ENCODE measurements at regions not wholly inside any gene's neighbourhood (a gene's known extent, or its start where the extent isn't known, plus 50 kb on each side); places are given as distances from the start of the nearest gene placed in this dataset.

GRCh38 chr5:173448856-173449255, 120.6 kb upstream of the STC2 start:
- TF ChIP-seq CTCF (IDR thresholded peaks at IDR 0.05): no peak
- H3K4me1 Mint-ChIP-seq (ENCODE audit: unreplicated experiment): peaks cover 29% of the 10 kb centered on the region
- DNase-seq (ENCODE audit: extremely low spot score, unreplicated experiment): no peak
- no peaks in the 10 kb centered on the region for H3K27me3 Mint-ChIP-seq (ENCODE audit: unreplicated experiment)
- H3K27ac Mint-ChIP-seq (ENCODE audit: unreplicated experiment): no peak overlapping the region
- no peaks in the 10 kb centered on the region for H3K36me3 Mint-ChIP-seq (ENCODE audit: unreplicated experiment)
- H3K9me3 Mint-ChIP-seq (ENCODE audit: unreplicated experiment): no peaks in the 10 kb centered on the region
- no peak overlapping the region for H3K4me3 Mint-ChIP-seq (ENCODE audit: unreplicated experiment)

GRCh38 chr5:173443971-173444370, 115.8 kb upstream of the STC2 start:
- H3K27ac Mint-ChIP-seq (ENCODE audit: unreplicated experiment): no peak overlapping the region
- H3K27me3 Mint-ChIP-seq (ENCODE audit: unreplicated experiment): no peaks in the 10 kb centered on the region
- no peak for TF ChIP-seq CTCF (IDR thresholded peaks at IDR 0.05)
- no peaks in the 10 kb centered on the region for H3K9me3 Mint-ChIP-seq (ENCODE audit: unreplicated experiment)
- no peak for DNase-seq (ENCODE audit: extremely low spot score, unreplicated experiment)
- no peaks in the 10 kb centered on the region for H3K36me3 Mint-ChIP-seq (ENCODE audit: unreplicated experiment)
- H3K4me3 Mint-ChIP-seq (ENCODE audit: unreplicated experiment): no peak overlapping the region
- no peaks in the 10 kb centered on the region for H3K4me1 Mint-ChIP-seq (ENCODE audit: unreplicated experiment)

GRCh38 chr5:173441053-173441628, 112.9 kb upstream of the STC2 start:
- H3K27ac Mint-ChIP-seq (ENCODE audit: unreplicated experiment): no peak overlapping the region
- no peak overlapping the region for H3K4me3 Mint-ChIP-seq (ENCODE audit: unreplicated experiment)
- H3K9me3 Mint-ChIP-seq (ENCODE audit: unreplicated experiment): no peaks in the 10 kb centered on the region
- no peak for TF ChIP-seq CTCF (IDR thresholded peaks at IDR 0.05)
- no peak for DNase-seq (ENCODE audit: extremely low spot score, unreplicated experiment)
- H3K4me1 Mint-ChIP-seq (ENCODE audit: unreplicated experiment): peaks cover 3% of the 10 kb centered on the region
- no peaks in the 10 kb centered on the region for H3K27me3 Mint-ChIP-seq (ENCODE audit: unreplicated experiment)
- H3K36me3 Mint-ChIP-seq (ENCODE audit: unreplicated experiment): no peaks in the 10 kb centered on the region

GRCh38 chr5:173438951-173439350, 110.7 kb upstream of the STC2 start:
- no peak for DNase-seq (ENCODE audit: extremely low spot score, unreplicated experiment)
- Mint-ChIP-seq H3K4me1 (ENCODE audit: unreplicated experiment) (peaks cover 7% of the 10 kb centered on the region), H3K27me3 (ENCODE audit: unreplicated experiment) (no peaks in the 10 kb centered on the region), H3K27ac (ENCODE audit: unreplicated experiment) (no peak overlapping the region), H3K36me3 (ENCODE audit: unreplicated experiment) (no peaks in the 10 kb centered on the region), H3K4me3 (ENCODE audit: unreplicated experiment) (no peak overlapping the region), H3K9me3 (ENCODE audit: unreplicated experiment) (no peaks in the 10 kb centered on the region)
- no peak for TF ChIP-seq CTCF (IDR thresholded peaks at IDR 0.05)

GRCh38 chr5:173435447-173435846, 107.2 kb upstream of the STC2 start:
- Mint-ChIP-seq H3K4me1 (ENCODE audit: unreplicated experiment) (peaks cover 7% of the 10 kb centered on the region), H3K36me3 (ENCODE audit: unreplicated experiment) (no peaks in the 10 kb centered on the region), H3K4me3 (ENCODE audit: unreplicated experiment) (no peak overlapping the region), H3K27me3 (ENCODE audit: unreplicated experiment) (no peaks in the 10 kb centered on the region), H3K27ac (ENCODE audit: unreplicated experiment) (no peak overlapping the region), H3K9me3 (ENCODE audit: unreplicated experiment) (no peaks in the 10 kb centered on the region)
- DNase-seq (ENCODE audit: extremely low spot score, unreplicated experiment): no peak
- TF ChIP-seq CTCF (IDR thresholded peaks at IDR 0.05): no peak
